Amniotic epithelial cell (primary cell): ENCODE measurements at regions not wholly inside any gene's neighbourhood (a gene's known extent, or its start where the extent isn't known, plus 50 kb on each side); places are given as distances from the start of the nearest gene placed in this dataset.
A peak's percentile ranks its signal among the peaks of the same experiment; 100 is the strongest.

ENCODE experiments used
- DNase-seq: peaks from one replicate; pipeline ENCODE4 v3.0.0-alpha.2; 2010; ENCODE audit warnings: low read depth

- DNase-seq = no peak
Observed at GRCh38 chr13:103436057-103436654, 369.9 kb upstream of the SLC10A2 start.

GRCh38 chr13:103431856-103432255 lies 365.6 kb upstream of the SLC10A2 start:
- DNase-seq = no peak

- no peak for DNase-seq
Observed at GRCh38 chr13:103430368-103430767, 364.2 kb upstream of the SLC10A2 start.

GRCh38 chr13:103410002-103410401 lies 343.8 kb upstream of the SLC10A2 start:
- no peak for DNase-seq

GRCh38 chr13:103406967-103407366 lies 340.8 kb upstream of the SLC10A2 start:
- no peak for DNase-seq

- no peak for DNase-seq
Observed at GRCh38 chr13:103405297-103405696, 339.1 kb upstream of the SLC10A2 start.

- DNase-seq = no peak
Observed at GRCh38 chr13:103403814-103404213, 337.6 kb upstream of the SLC10A2 start.

GRCh38 chr13:103403148-103403740 lies 337.0 kb upstream of the SLC10A2 start:
- DNase-seq = no peak

- no peak for DNase-seq
Observed at GRCh38 chr13:103395139-103395538, 328.9 kb upstream of the SLC10A2 start.

- no peak for DNase-seq
Observed at GRCh38 chr13:103394618-103395017, 328.4 kb upstream of the SLC10A2 start.

GRCh38 chr13:103391936-103392335 lies 325.7 kb upstream of the SLC10A2 start:
- no peak for DNase-seq

- DNase-seq = no peak
Observed at GRCh38 chr13:103388839-103389238, 322.6 kb upstream of the SLC10A2 start.

GRCh38 chr13:103386341-103386740 lies 320.1 kb upstream of the SLC10A2 start:
- DNase-seq = peak; percentile 23

GRCh38 chr13:103373916-103374315 lies 307.7 kb upstream of the SLC10A2 start:
- DNase-seq = no peak

- peak; percentile 7 for DNase-seq
Observed at GRCh38 chr13:103371271-103371670, 305.1 kb upstream of the SLC10A2 start.

- DNase-seq = no peak
Observed at GRCh38 chr13:103370790-103371189, 304.6 kb upstream of the SLC10A2 start.

GRCh38 chr13:103358255-103358932 lies 292.2 kb upstream of the SLC10A2 start:
- DNase-seq = no peak

- DNase-seq = no peak
Observed at GRCh38 chr13:103356226-103356864, 290.1 kb upstream of the SLC10A2 start.

- peak; percentile 49 for DNase-seq
Observed at GRCh38 chr13:103354171-103354570, 288.0 kb upstream of the SLC10A2 start.

GRCh38 chr13:103351035-103351828 lies 285.0 kb upstream of the SLC10A2 start:
- peak; percentile 38 for DNase-seq

GRCh38 chr13:103350147-103350546 lies 283.9 kb upstream of the SLC10A2 start:
- no peak for DNase-seq
